GM18508 (cell line): ENCODE measurements at regions not wholly inside any gene's neighbourhood (a gene's known extent, or its start where the extent isn't known, plus 50 kb on each side); places are given as distances from the start of the nearest gene placed in this dataset.
"Not testable (repeated sequence)": the region's sequence is repeated elsewhere in the genome, so short reads cannot be mapped to it uniquely, and the experiment has no call there.

Experiments used
- ATAC-seq: cut with Tn5 transposase; IDR thresholded peaks from one replicate; pipeline ENCODE4 v1.9.1; 2021; ENCODE audit warnings: moderate number of reproducible peaks; ENCODE audit not compliant: insufficient read depth, unreplicated experiment

GRCh38 chr6:119716668-119717270, 367.2 kb upstream of the MAN1A1 start:
- no peak for ATAC-seq

- ATAC-seq, result no peak
These were observed 364.3 kb upstream of the MAN1A1 start for GRCh38 chr6:119713903-119714302.

- ATAC-seq, result no peak
These were observed 337.1 kb upstream of the MAN1A1 start for GRCh38 chr6:119686644-119687043.

GRCh38 chr6:119686240-119686639, 336.7 kb upstream of the MAN1A1 start:
- no peak for ATAC-seq

GRCh38 chr6:119683671-119684070, 334.1 kb upstream of the MAN1A1 start:
- no peak for ATAC-seq

- ATAC-seq, result no peak
These were observed 333.5 kb upstream of the MAN1A1 start for GRCh38 chr6:119683031-119683430.

- no peak for ATAC-seq
These were observed 329.4 kb upstream of the MAN1A1 start for GRCh38 chr6:119678961-119679360.

GRCh38 chr6:119677384-119677783, 327.8 kb upstream of the MAN1A1 start:
- no peak for ATAC-seq

- no peak for ATAC-seq
These were observed 327.4 kb upstream of the MAN1A1 start for GRCh38 chr6:119676961-119677360.

GRCh38 chr6:119676230-119676629, 326.7 kb upstream of the MAN1A1 start:
- ATAC-seq, result no peak

GRCh38 chr6:119673741-119674140, 324.2 kb upstream of the MAN1A1 start:
- no peak for ATAC-seq

GRCh38 chr6:119672725-119673124, 323.2 kb upstream of the MAN1A1 start:
- no peak for ATAC-seq

GRCh38 chr6:119671105-119671504, 321.5 kb upstream of the MAN1A1 start:
- no peak for ATAC-seq

- no peak for ATAC-seq
These were observed 319.7 kb upstream of the MAN1A1 start for GRCh38 chr6:119669221-119669620.

- not testable (repeated sequence) for ATAC-seq
These were observed 315.9 kb upstream of the MAN1A1 start for GRCh38 chr6:119665432-119665831.

GRCh38 chr6:119661628-119662027, 312.1 kb upstream of the MAN1A1 start:
- ATAC-seq, result no peak

GRCh38 chr6:119661078-119661477, 311.5 kb upstream of the MAN1A1 start:
- no peak for ATAC-seq

GRCh38 chr6:119658917-119659316, 309.4 kb upstream of the MAN1A1 start:
- no peak for ATAC-seq

- ATAC-seq, result no peak
These were observed 305.6 kb upstream of the MAN1A1 start for GRCh38 chr6:119655124-119655523.

- ATAC-seq, result no peak
These were observed 303.8 kb upstream of the MAN1A1 start for GRCh38 chr6:119653329-119653728.

- ATAC-seq, result no peak
These were observed 300.0 kb upstream of the MAN1A1 start for GRCh38 chr6:119649531-119649930.

GRCh38 chr6:119647309-119647708, 297.7 kb upstream of the MAN1A1 start:
- ATAC-seq, result no peak

- no peak for ATAC-seq
These were observed 294.3 kb upstream of the MAN1A1 start for GRCh38 chr6:119643876-119644275.
